OCI-LY7 (cell line): ENCODE measurements at regions not wholly inside any gene's neighbourhood (a gene's known extent, or its start where the extent isn't known, plus 50 kb on each side); places are given as distances from the start of the nearest gene placed in this dataset.

ENCODE experiments used
- EZH2phosphoT487 ChIP-seq: fragments of 200-600 bp; sonication (generic); IDR thresholded peaks from 2 replicates; pipeline ENCODE4 v1.6.1; 2018; ENCODE audit warnings: low read depth, borderline replicate concordance, mild to moderate bottlenecking, mixed run types, antibody characterized with exemption, low read length, moderate library complexity, mixed read lengths
- TF ChIP-seq, protein P1 (sequence below): fragments of 200-600 bp; sonication (generic); conservative IDR thresholded peaks from 2 replicates; pipeline ENCODE4 v1.5.1; 2014; ENCODE audit warnings: mild to moderate bottlenecking, antibody characterized with exemption, low read length, moderate library complexity, mixed read lengths

DNA sequence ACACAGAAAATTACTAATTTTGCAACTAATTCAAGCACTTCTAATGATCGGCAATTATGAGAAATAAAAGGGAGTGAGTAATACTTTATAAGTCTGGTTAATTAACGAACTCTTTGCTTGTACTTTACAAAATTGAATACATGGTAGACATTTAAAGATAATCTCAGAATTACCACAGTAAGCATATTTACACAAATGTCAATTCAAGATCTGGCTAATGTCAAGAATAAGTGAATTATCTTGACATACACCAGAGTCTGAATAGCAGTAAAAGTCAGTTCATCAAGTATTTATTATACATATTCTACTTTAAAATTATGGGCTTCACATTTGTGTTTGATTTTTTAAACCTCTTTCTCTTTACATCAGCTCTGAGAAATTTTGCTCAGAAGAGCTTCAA lies 643.4 kb downstream of the OLFM4 start:
- TF ChIP-seq, protein P1, sequence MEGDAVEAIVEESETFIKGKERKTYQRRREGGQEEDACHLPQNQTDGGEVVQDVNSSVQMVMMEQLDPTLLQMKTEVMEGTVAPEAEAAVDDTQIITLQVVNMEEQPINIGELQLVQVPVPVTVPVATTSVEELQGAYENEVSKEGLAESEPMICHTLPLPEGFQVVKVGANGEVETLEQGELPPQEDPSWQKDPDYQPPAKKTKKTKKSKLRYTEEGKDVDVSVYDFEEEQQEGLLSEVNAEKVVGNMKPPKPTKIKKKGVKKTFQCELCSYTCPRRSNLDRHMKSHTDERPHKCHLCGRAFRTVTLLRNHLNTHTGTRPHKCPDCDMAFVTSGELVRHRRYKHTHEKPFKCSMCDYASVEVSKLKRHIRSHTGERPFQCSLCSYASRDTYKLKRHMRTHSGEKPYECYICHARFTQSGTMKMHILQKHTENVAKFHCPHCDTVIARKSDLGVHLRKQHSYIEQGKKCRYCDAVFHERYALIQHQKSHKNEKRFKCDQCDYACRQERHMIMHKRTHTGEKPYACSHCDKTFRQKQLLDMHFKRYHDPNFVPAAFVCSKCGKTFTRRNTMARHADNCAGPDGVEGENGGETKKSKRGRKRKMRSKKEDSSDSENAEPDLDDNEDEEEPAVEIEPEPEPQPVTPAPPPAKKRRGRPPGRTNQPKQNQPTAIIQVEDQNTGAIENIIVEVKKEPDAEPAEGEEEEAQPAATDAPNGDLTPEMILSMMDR, result no peak
- TF ChIP-seq EZH2phosphoT487, result no peak
